HG03097 (cell line): ENCODE measurements at regions not wholly inside any gene's neighbourhood (a gene's known extent, or its start where the extent isn't known, plus 50 kb on each side); places are given as distances from the start of the nearest gene placed in this dataset.
"Not testable (repeated sequence)": the region's sequence is repeated elsewhere in the genome, so short reads cannot be mapped to it uniquely, and the experiment has no call there.

Source experiments
- ATAC-seq: cut with Tn5 transposase; IDR thresholded peaks from one replicate; pipeline ENCODE4 v1.9.1; 2021; ENCODE audit not compliant: unreplicated experiment, low FRiP score

GRCh38 chr12:66768293-66768692 lies 89.4 kb upstream of the GRIP1 start:
- no peak for ATAC-seq

DNA sequence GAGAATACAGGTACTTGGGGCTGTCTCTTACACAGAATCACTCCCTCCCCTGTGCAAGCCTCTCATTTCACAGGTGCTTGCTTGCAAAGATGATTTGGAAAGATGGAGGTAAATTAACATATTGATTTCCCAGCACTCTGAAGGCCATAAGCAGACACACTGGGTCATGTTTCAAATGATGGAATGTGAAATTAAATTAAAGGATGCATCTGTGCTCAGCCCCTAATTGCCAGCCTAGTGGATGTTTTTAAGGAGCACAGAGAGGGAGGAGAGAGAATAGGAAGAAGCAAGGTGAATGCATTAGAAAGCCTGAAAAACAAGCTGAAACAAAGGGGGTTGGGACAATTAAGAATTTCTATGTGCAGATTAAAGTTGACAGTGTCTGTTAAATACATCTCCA lies 96.1 kb upstream of the GRIP1 start:
- no peak for ATAC-seq

GRCh38 chr12:66775871-66776270 lies 97.0 kb upstream of the GRIP1 start:
- ATAC-seq: no peak

DNA sequence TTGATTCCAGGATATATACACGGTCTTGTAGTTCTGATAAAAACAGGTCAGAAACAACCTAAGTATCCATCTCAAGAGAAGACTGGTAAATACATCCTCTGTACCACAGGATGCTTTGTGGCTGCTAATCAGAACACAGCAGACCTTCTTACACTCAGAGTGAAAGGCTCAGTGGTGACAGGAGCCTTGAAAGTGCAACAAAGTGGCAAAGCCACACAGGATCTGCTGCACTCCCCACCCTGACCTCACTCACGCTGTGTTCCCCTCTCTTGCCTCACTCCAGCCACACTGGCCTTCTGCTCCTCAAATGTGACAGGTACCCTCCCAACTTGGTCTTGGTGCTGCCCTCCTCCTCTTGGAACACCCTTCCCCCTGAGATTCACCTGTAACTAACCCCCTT lies 98.1 kb upstream of the GRIP1 start:
- ATAC-seq: peak; percentile 98

- no peak for ATAC-seq
Measured at GRCh38 chr12:66779466-66779865, 100.6 kb upstream of the GRIP1 start.

- no peak for ATAC-seq
Measured at GRCh38 chr12:66786531-66787308, 107.8 kb upstream of the GRIP1 start.

- ATAC-seq: no peak
Measured at GRCh38 chr12:66799551-66799950, 120.7 kb upstream of the GRIP1 start.

DNA sequence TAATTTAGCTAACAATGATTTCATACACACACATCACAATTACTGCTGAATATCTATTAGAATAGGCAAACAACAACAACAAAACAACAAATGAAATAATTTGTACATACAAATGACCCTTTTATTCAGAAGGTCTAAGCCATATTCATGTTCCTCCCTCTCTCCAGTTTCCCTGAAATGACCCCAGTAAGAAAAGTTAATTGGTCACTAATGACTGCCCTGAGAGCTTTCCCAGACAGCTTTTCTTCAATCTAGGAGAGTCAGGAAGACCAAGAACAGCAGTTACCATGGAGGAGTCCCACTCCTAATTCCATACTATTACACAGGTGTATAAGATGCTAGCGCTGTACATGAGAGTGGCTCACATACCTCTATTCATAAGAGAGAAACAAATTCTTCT lies 121.2 kb upstream of the GRIP1 start:
- no peak for ATAC-seq

DNA sequence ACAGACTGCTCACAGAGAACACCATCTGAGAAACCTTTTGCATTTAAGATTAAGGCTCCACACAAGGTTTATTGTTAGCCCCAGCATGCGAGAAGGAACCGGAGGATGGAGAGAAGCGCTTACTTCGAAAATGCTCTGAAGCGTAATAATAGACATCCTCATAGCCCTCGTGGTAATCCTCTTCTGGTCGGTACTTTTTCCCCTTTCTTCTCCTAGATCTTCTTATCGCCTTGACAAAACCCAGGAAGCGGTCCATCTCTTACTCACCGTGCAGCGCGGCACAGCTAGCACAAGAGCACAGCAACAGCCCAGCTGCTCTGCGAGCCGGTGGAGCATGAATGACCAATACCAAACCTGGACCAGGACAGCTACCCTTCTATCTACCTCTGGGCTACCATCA lies 125.1 kb upstream of the GRIP1 start:
- no peak for ATAC-seq

DNA sequence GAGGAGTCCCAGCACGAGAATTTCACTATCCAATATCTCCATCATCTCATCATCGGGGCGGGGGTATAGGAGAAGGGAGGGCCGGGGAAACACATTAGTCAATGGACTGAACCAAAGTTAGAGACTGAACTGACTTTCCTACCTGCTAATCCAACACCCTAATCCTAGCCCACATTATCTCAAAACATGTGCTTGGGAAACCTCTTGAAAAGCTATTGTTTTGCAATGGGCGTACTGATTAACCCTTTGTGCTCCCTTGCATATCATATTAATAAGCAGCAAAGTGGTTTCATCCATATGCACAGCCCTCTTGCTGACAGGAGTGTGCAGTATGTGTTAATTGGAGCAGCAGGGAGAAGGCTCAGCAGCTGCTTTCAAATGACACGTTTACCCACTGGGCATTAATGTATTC lies 125.7 kb upstream of the GRIP1 start:
- ATAC-seq: no peak

DNA sequence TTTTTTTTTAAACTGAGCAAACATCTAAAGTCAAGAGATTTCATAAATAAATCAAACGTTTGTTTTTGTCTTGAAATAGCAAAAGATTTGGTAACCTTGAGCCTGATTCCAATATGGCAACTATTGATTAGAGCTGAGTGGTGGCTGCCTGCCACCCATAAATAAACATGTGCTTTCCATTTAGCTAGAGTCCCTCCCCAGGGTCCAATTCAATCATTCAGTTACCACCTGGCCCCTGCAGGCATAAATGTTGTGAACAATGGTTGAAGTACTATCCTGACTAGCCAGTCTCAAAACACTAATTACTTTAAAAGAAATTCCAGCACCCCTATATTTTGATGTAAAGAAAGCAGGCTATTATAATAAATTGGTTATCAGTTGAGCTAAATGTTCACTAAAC lies 129.7 kb upstream of the GRIP1 start:
- no peak for ATAC-seq

DNA sequence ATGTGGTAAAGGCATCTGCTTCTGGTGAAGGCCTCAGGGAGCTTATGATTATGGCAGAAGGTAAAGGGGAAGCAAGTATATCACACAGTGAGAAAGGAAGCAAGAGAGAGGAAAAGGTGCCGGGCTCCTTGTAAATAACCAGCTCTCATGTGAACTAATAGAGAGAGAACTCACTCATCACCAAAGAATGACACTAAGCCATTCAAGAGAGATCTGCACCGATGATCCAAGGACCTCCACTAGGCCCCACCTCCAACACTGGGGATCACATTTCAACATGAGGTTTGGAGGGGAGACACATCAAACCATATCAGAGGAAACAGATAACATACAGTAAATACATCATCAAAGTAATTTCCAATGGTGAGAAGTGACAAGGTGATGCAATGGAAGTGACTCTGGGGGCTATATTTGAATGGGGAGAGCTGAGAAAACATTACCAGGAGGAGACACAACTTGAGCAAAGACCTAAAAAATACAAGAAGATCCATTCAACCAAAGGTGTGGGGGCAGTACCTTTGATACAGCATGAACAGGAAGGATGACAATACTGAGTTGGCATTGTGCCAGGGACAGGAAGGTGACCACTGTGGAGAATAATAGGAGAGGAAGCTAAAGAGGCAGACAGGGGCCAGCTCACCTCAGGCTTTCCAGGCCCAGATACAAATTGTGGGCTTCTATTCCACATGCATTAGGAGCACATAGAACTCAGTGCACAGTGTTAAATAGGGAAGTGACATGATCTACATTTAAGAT lies 134.4 kb upstream of the GRIP1 start:
- ATAC-seq: no peak

DNA sequence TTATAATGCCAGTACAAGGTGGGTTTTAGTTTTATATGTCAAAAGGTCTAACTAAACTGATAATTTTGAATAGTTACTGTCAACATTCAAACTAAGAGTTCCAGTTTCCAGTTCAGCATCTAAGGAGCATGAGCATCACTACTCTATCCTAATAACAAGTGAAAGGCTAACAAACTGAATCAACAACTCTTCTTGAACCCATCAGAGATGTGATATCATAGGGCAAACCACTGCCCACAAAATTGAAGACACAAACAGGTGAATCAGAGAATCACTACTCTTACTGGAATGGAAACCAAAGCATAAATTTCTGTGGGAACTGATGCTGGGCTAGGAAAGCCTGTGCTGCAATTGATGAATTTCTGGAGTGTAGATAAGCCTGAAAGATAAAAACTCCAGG lies 140.7 kb upstream of the GRIP1 start:
- ATAC-seq: no peak

DNA sequence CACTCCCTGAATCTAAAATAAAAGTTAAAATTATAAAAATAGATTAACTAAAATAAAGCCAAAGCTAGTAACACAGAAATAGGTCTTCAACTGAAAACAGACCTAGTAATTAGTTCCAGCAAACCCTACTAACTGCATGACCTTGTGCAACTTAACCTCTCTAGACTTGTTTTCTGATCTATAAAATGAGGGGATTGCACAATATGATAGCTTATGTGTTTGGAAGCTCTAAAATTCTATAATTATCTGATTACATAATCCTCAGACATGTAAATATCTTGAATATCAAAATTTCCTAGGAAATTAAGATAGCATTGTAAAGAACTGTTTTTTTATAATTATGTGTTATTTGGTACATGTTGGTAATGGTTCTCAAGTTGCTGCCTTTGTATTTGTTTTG lies 144.1 kb upstream of the GRIP1 start:
- no peak for ATAC-seq

DNA sequence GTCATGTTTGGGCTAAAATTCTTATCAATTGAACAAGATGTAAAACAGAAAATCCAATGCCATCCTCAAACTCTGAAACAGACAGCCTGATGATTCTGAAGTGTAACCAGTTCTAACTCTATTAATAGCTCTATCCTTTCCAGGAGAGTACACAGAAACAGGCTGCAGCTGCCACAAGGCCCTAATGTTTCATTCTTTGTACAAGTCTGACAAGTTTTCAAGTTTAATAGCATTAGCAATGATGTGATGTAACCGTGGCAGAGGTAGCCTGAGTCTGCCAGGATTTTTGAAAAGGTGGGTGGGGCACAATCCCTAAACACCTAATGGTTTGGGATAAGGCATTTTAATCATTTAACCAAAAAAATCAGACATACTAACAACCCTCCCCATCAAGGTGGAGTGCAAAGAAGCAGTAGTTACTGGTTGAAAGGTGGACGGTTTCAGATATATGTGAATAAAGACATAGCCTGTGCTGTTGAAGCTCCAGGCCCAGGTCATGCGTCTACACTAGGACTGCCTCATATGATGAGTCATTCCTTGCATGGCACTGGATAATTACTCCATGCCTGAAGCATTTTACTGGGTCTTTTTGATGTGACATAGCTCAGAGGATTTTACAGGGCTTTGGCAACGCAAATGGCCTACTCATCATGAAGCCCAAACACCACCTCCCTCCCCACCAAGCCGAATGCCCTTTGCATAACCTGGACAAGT lies 145.1 kb upstream of the GRIP1 start:
- ATAC-seq: no peak

- not testable (repeated sequence) for ATAC-seq
Measured at GRCh38 chr12:66825921-66826320, 147.0 kb upstream of the GRIP1 start.

GRCh38 chr12:66829660-66830325 lies 150.9 kb upstream of the GRIP1 start:
- ATAC-seq: no peak

DNA sequence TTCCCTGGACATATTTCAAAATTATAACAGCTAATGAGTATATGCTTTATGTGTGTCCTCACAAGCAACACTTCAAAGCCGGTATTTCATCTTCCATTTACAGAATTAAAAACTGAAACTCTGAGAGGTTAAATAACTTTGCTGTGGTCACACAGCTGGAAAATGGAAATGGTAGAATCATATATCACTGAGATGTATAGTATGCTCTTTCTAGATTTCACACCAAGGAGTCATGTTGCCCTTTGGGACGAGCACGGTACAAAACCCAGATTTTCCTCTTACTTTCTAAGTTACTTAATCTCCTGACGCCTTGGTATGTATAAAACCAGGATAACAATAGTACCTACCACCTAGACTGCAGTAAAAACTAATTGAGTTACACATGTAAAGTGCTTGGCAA lies 152.6 kb upstream of the GRIP1 start:
- ATAC-seq: no peak

DNA sequence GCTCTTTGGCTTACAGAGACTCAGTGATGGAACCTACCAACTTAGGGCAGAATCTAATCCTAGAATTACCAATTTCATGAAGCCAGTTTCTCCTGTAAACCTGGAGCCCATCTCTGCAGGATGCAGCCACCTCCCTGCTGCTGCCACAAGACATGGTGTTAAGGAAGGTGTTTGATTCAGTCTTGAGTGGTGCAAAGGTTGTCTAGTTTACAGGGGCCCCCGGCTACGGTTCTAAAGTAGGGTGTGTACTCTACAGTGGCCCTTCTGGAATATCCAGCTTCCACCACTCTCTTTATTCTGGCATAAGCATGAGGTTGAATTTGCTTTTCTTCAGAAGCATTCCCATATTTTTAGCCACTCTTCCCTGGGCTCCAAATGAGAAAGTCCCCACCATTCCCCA lies 154.1 kb upstream of the GRIP1 start:
- ATAC-seq: no peak

- no peak for ATAC-seq
Measured at GRCh38 chr12:66836623-66837310, 157.9 kb upstream of the GRIP1 start.

GRCh38 chr12:66837311-66837627 lies 158.4 kb upstream of the GRIP1 start:
- no peak for ATAC-seq
